ENCODE measurements at regions not wholly inside any gene's neighbourhood (a gene's known extent, or its start where the extent isn't known, plus 50 kb on each side); places are given as distances from the start of the nearest gene placed in this dataset.

DNA sequence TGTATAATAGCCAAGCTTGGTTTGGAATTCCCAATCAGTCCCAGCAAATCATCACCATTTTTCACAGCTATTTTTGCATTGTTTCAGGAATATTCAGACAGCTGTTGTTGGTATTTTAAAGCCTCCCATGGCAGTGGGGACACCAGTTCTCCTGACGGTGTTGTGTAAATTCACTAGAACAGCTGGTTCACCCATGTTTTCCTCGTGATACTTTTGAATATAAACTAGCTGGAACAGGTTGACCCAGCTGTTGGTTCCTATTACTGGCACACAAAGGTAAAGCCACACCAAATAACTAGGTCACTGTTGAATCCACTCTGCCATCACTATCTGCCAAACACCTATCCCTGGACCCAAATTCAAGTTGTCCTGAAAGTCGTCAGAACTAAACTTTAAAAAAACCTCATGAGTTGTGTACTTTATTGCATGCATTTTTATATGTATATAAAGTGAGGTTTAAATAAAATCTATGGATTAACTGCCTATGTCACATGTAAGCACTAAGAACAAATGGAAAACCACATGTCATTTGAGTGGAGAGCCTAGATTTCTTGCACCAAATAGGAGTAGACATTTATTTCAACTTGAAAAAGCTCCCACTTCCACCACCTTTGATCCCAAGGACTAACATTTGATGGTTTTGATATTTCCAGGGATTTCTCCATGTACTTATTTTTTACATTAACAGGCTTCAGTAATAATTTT, 121.9 kb upstream of the PIK3R1 start:
- H3K4me3 Mint-ChIP-seq = no peak overlapping the region
- TF ChIP-seq EZH2phosphoT487 (IDR thresholded peaks at IDR 0.05) (no peak), EZH2 (IDR thresholded peaks at IDR 0.05) (no peak)
- TF ChIP-seq, protein P1, sequence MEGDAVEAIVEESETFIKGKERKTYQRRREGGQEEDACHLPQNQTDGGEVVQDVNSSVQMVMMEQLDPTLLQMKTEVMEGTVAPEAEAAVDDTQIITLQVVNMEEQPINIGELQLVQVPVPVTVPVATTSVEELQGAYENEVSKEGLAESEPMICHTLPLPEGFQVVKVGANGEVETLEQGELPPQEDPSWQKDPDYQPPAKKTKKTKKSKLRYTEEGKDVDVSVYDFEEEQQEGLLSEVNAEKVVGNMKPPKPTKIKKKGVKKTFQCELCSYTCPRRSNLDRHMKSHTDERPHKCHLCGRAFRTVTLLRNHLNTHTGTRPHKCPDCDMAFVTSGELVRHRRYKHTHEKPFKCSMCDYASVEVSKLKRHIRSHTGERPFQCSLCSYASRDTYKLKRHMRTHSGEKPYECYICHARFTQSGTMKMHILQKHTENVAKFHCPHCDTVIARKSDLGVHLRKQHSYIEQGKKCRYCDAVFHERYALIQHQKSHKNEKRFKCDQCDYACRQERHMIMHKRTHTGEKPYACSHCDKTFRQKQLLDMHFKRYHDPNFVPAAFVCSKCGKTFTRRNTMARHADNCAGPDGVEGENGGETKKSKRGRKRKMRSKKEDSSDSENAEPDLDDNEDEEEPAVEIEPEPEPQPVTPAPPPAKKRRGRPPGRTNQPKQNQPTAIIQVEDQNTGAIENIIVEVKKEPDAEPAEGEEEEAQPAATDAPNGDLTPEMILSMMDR (IDR thresholded peaks at IDR 0.05) = no peak

GRCh38 chr5:68088302-68088701, 127.3 kb upstream of the PIK3R1 start:
- H3K27me3 Mint-ChIP-seq (ENCODE audit: insufficient read depth, low read depth) = peaks cover 2% of the 10 kb centered on the region
- Histone ChIP-seq H3K4me1 (peaks cover 5% of the 10 kb centered on the region), H4K20me1 (ENCODE audit: low read depth) (no peaks in the 10 kb centered on the region), H3K4me2 (no peak overlapping the region), H3K9me3 (ENCODE audit: low read depth) (no peaks in the 10 kb centered on the region), H3K27me3 (no peaks in the 10 kb centered on the region), H3K36me3 (no peaks in the 10 kb centered on the region), H2AFZ (replicated peaks) (no peak overlapping the region), H3K9ac (no peak overlapping the region), H3K4me3 (no peak overlapping the region), H3K27ac (no peak overlapping the region), H3K79me2 (ENCODE audit: low read depth) (no peaks in the 10 kb centered on the region), H3F3A (ENCODE audit: low read depth) (no peaks in the 10 kb centered on the region)
- no peak overlapping the region for H3K27ac Mint-ChIP-seq
- H3K36me3 Mint-ChIP-seq = no peaks in the 10 kb centered on the region
- H3K4me1 Mint-ChIP-seq = peaks cover 12% of the 10 kb centered on the region
- H3K4me3 Mint-ChIP-seq = no peak overlapping the region
- no peak for TF ChIP-seq EZH2 (IDR thresholded peaks at IDR 0.05)
- TF ChIP-seq, protein P1 (IDR thresholded peaks at IDR 0.05) = no peak
- TF ChIP-seq EZH2phosphoT487 (IDR thresholded peaks at IDR 0.05) = no peak
- no peak for DNase-seq (ENCODE audit: low spot score)
- H3K9me3 Mint-ChIP-seq = peaks cover 9% of the 10 kb centered on the region

More for the DNA sequence above, 121.9 kb upstream of the PIK3R1 start:
- Histone ChIP-seq H3K79me2 (ENCODE audit: low read depth) (no peaks in the 10 kb centered on the region), H3K27me3 (no peaks in the 10 kb centered on the region), H3K4me3 (no peak overlapping the region), H3F3A (ENCODE audit: low read depth) (no peaks in the 10 kb centered on the region), H4K20me1 (ENCODE audit: low read depth) (no peaks in the 10 kb centered on the region), H3K9me3 (ENCODE audit: low read depth) (no peaks in the 10 kb centered on the region), H2AFZ (replicated peaks) (no peak overlapping the region), H3K4me1 (no peaks in the 10 kb centered on the region), H3K27ac (no peak overlapping the region), H3K4me2 (no peak overlapping the region), H3K36me3 (no peaks in the 10 kb centered on the region), H3K9ac (no peak overlapping the region)
- Mint-ChIP-seq H3K27ac (no peak overlapping the region), H3K36me3 (no peaks in the 10 kb centered on the region), H3K4me1 (peaks cover under 1% of the 10 kb centered on the region), H3K27me3 (ENCODE audit: insufficient read depth, low read depth) (no peaks in the 10 kb centered on the region), H3K9me3 (peaks cover 9% of the 10 kb centered on the region)
- no peak for DNase-seq (ENCODE audit: low spot score)

DNA sequence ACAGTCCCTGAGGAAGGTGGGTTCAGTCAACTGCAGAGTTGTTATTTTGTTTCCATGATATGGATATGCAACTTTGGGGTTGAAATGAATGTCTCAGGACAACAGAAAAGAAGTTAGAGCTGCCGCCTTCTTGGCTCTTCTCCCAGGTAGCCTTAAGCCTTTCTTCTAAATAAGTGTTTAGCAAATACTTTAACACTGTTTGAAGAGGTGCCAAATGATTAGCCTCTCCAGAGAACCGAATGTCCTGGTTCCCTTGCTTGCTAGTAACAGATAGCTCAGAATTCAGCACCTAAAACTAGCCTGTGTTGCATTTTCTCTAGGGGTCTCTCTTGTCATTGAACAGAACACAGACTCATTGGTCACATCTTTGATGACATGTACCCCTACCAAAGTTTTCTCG, 127.7 kb upstream of the PIK3R1 start:
- H2AFZ ChIP-seq (replicated peaks) = no peak overlapping the region
- DNase-seq (ENCODE audit: low spot score) = no peak
- no peaks in the 10 kb centered on the region for H3K36me3 ChIP-seq
- Mint-ChIP-seq H3K27ac (no peak overlapping the region), H3K27me3 (ENCODE audit: insufficient read depth, low read depth) (peaks cover 2% of the 10 kb centered on the region), H3K9me3 (peaks cover 9% of the 10 kb centered on the region), H3K4me3 (no peak overlapping the region), H3K36me3 (no peaks in the 10 kb centered on the region), H3K4me1 (peaks cover 12% of the 10 kb centered on the region)
- H3K9ac ChIP-seq = no peak overlapping the region
- no peak overlapping the region for H3K4me3 ChIP-seq
- H3F3A ChIP-seq (ENCODE audit: low read depth) = no peaks in the 10 kb centered on the region
- no peaks in the 10 kb centered on the region for H3K79me2 ChIP-seq (ENCODE audit: low read depth)
- H3K27me3 ChIP-seq = no peaks in the 10 kb centered on the region
- no peak overlapping the region for H3K27ac ChIP-seq
- H3K4me1 ChIP-seq = peaks cover 5% of the 10 kb centered on the region
- TF ChIP-seq, protein P1 (IDR thresholded peaks at IDR 0.05) = no peak
- TF ChIP-seq EZH2 (IDR thresholded peaks at IDR 0.05) (no peak), EZH2phosphoT487 (IDR thresholded peaks at IDR 0.05) (no peak)
- no peaks in the 10 kb centered on the region for H3K9me3 ChIP-seq (ENCODE audit: low read depth)
- H3K4me2 ChIP-seq = no peak overlapping the region
- H4K20me1 ChIP-seq (ENCODE audit: low read depth) = no peaks in the 10 kb centered on the region

Data from neural progenitor cell (in vitro differentiated cells).